Endometrial microvascular endothelial cells (primary cell): ENCODE measurements at regions not wholly inside any gene's neighbourhood (a gene's known extent, or its start where the extent isn't known, plus 50 kb on each side); places are given as distances from the start of the nearest gene placed in this dataset.

Source experiments
- in situ Hi-C: cut with HindIII; loops from 2 replicates; pipeline ENCODE4 v1.10.0; 2017; ENCODE audit warnings: low sequenced_read_pairs, low pct_unique_long_range_greater_than_20kb; ENCODE audit errors: inconsistent ontology term

DNA sequence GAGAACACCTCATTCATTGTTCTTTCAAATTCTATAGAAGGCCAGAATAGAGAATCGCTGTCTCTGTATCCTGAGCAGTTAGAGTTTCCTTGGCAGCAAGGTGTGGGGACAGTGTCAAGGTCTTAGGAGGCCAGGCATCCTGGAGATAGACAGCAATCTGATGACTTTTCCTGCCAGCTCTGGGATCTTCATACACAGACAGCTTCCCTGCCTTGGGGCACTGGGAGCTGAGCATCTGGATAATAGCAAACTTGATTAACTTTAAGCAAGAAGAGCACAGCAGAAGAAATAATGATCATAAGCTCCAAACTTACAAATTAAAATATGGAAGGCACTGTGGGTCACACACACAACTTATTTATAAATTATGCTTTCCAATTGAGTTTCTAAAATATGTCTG, 86.1 kb upstream of the STK32A start:
- in situ Hi-C loops: no loop called here

DNA sequence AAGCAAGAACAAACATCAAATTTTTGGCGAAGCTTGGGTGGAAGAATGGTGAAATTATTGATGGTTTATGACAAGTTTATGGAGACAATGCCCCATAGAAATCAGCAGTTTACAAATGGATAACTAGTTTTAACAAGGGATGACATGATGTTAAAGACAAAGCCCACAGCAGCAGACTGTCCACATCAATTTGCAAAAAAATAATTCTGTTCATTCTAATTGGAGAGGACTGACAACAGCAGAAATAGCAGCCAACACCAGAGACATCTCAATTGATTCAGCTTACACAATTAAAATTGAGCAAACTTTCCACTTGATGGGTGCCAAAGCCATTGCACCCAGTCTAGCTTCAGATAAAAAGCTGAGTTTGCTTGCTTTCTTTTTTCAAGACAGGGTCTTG, 82.7 kb upstream of the STK32A start:
- in situ Hi-C loops: no loop called here

- in situ Hi-C loops: no loop called here
Measured at GRCh38 chr5:147154809-147155208, 80.0 kb upstream of the STK32A start.

GRCh38 chr5:147156012-147156411, 78.8 kb upstream of the STK32A start:
- in situ Hi-C loops: no loop called here

- in situ Hi-C loops: no loop called here
Measured at GRCh38 chr5:147160902-147161700, 73.7 kb upstream of the STK32A start.

DNA sequence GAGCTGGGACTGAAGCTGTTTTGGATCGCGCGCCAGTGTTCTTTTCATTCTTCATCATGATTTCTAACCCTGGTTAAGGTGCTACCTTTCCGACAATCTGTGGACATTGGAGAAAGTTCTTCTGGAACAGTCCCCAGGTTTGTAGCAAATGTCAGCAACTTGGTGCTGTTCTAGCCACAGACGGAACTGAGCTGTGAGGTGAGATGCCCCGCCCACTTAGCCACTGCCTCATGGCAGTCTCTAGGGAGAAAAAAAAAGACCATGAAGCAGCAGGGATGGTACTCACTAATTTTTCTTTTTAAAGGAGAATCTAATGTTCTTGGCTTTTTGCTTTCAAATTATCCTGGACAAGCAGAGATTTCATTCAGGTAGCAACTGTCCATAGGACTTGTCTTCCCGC, 72.1 kb upstream of the STK32A start:
- in situ Hi-C loops: no loop called here

DNA sequence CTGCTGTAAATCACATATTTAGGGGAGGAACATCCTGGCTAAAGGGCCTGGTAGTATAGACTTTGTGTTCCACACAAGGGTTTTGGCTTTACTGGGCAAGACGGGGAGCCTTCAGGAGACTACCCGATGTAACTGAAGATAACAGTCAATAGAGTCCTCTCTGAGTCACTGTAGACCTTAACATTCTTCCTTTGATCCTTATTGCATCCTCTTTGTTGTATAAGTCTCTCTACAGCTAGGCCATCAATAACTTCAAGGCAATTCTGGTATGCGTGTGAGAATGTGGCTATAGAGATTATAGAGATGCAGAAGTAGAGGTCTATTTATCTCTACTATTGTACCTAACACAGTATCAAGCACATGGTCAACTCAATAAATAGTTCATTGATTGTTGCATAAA, 67.3 kb upstream of the STK32A start:
- in situ Hi-C loops: no loop called here

DNA sequence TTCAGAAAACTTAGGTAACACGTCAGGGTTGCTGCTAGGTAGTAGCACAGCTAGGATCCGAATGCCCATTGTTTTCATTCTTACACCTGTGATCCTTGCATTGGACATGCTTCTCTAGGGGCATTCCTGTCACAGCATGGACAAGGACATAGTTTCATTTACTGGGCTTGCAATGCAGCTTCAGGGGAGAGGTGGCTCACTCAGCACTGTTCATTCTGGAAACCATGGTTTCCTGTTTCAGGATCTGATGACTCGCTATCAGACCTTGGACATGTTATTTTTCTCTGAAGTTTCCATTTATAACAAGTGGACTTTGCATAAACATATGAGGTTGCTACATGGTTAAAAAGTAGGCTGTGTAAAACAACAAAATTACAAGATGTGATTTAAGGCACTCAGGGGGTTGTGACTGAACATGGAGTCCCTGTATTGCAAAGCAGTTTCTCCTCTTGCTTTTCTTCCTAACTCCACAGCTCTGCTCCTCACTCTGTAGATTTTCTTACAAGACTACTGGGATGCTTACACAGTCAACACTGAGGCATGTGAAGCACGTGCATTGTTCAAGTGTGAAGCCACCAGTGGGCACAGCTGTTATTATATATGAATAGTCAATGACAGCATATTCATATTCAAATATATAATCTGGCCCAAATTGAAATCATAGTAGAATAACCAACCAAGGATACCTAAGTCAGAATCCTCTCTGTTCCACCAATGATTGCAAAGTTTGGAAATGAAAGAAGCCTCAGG, 66.1 kb upstream of the STK32A start:
- in situ Hi-C loops: no loop called here

GRCh38 chr5:147169399-147169798, 65.4 kb upstream of the STK32A start:
- in situ Hi-C loops: no loop called here

DNA sequence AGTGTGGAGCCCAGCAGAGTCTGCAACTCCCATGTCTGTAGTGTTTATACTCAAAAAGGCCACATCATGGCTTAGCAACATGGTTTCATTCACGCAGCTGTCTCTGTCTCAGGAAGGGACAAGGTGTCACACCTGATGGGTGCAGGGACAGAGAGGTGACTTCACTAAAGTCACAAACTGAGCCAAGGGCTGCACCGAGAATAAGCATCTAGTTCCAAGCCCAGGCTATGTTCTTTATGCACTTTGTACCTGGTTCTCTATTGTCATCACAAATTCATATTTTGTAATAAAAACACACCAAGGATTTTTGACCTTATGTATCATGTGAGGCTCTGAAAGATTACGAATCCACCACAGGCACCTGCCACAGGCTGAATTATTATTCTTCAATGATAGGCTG, 64.9 kb upstream of the STK32A start:
- in situ Hi-C loops: no loop called here

- in situ Hi-C loops: no loop called here
Measured at GRCh38 chr5:147170603-147171002, 64.2 kb upstream of the STK32A start.

DNA sequence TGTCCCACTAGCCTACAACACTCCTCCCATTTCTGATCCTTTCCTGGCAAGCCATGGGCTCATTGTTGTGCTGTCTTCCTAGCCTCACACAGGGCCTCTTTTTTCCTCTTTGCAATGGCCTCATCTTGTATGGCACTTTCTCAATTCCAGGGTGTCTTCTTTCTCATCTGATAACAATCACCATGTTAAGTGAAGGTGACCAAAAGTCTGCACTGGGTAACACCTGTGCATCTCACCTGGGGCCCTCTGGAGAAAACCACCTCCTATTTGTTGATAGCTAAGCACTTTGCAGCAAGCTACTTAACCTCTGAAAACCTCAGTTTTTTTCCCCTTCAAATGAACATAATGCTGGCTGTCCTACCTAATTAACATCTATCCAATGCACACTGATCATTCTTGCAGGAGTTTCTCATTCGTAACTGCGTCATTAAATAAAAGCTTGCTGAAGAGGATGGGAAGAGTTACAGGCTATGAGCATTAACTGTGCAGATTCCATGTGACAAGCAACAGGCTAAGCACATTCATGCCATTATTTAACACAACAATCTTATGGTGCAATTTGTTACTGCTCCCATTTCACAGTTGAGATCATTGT, 60.1 kb upstream of the STK32A start:
- in situ Hi-C loops: no loop called here

GRCh38 chr5:147175516-147176097, 59.2 kb upstream of the STK32A start:
- in situ Hi-C loops: no loop called here

DNA sequence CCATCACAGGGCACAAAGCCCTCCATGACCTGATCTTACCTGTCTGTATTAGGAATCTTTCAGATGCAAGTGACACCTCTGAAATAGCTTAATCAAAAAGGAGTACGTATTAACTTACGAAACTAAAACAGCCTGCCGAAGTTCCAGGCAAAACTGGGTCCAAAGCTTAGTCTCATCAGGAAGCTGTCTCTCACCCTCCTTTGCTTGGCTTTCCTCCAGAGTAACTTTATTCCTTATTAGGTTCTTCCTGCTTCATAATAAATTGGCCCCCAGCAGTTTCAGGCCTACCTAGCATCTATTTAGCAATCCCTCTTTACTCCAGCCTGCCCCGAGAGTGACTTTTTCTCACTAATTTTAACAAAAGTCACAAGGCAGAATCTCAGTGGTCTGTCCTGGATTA, 58.4 kb upstream of the STK32A start:
- in situ Hi-C loops: no loop called here

GRCh38 chr5:147177125-147177840, 57.5 kb upstream of the STK32A start:
- in situ Hi-C loops: no loop called here

- in situ Hi-C loops: no loop called here
Measured at GRCh38 chr5:147179562-147180147, 55.2 kb upstream of the STK32A start.

DNA sequence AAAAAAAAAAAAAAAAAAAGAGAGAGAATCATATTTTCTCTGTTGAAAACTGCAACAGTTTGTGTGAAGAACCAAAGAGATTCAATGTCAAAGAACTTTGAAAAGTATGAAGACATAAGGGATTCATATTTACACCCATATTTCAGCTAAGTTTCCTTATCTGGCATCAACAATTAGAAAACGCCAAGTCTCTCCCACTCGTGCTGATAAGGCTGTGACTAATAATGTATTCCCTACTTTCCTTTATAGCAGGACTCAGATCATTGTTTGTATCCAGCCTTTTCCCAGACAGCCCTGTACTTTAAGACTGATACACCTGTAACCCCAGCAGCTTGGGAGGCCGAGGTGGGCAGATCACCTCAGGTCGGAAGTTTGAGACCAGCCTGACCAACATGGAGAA, 54.1 kb upstream of the STK32A start:
- in situ Hi-C loops: no loop called here
